IMR-90 (cell line): ENCODE measurements at regions not wholly inside any gene's neighbourhood (a gene's known extent, or its start where the extent isn't known, plus 50 kb on each side); places are given as distances from the start of the nearest gene placed in this dataset.

ENCODE experiments used
- ATAC-seq: fragments of 200-7000 bp; cut with Tn5 transposase; 2 replicates; pipeline ENCODE4 v1.9.1; 2020; ENCODE audit warnings: low read depth, mild to moderate bottlenecking, moderate library complexity
- BruUV-seq: library from RNA; stranded (reverse); fragments of 400-500 nt; replicated peaks from 2 replicates; lab custom pipeline; 2021; lab: Mats Ljungman, UMichigan
- CTCF ChIA-PET: fragments of 300-600 bp; formaldehyde crosslinking; extraction: SDS; loops from one replicate; lab custom pipeline; 2021; ENCODE audit warnings: antibody characterized with exemption; lab: Yijun Ruan, JAX
- POLR2A ChIA-PET: fragments of 300-600 bp; sonication (Branson Sonifier 250); formaldehyde crosslinking; loops from one replicate; lab custom pipeline; 2022; ENCODE audit warnings: antibody characterized with exemption; ENCODE audit not compliant: unreplicated experiment; lab: Charles Lee
- DNase-seq: peaks from one replicate; pipeline ENCODE4 v3.0.0; 2013
- H2AFZ ChIP-seq: replicated peaks from 2 replicates; pipeline ENCODE3; 2013; ENCODE audit warnings: low read length, mild to moderate bottlenecking; ENCODE audit not compliant: poor library complexity
- H2AK5ac ChIP-seq: 2 replicates; pipeline ENCODE4 v1.6.1; 2013; ENCODE audit warnings: low read depth, low read length, inconsistent platforms
- H2AK9ac ChIP-seq: replicated peaks from 2 replicates; pipeline ENCODE3; 2013; ENCODE audit warnings: mild to moderate bottlenecking, low read depth, low read length, moderate library complexity; ENCODE audit not compliant: poor library complexity
- H2BK120ac ChIP-seq: 2 replicates; pipeline ENCODE4 v1.6.1; 2013; ENCODE audit warnings: low read depth, low read length, inconsistent platforms
- H2BK15ac ChIP-seq: 3 replicates; pipeline ENCODE4 v1.6.1; 2013; ENCODE audit warnings: low read depth, low read length, inconsistent platforms
- H2BK20ac ChIP-seq: 2 replicates; pipeline ENCODE4 v1.6.1; 2013; ENCODE audit warnings: low read depth, mild to moderate bottlenecking, inconsistent platforms, low read length, moderate library complexity
- H2BK5ac ChIP-seq: 2 replicates; pipeline ENCODE4 v1.6.1; 2013; ENCODE audit warnings: mild to moderate bottlenecking, low read depth, low read length, inconsistent platforms; ENCODE audit not compliant: poor library complexity, severe bottlenecking
- H3K14ac ChIP-seq: replicated peaks from 2 replicates; pipeline ENCODE4 v1.6.1; 2013; ENCODE audit warnings: low read depth, low read length, inconsistent platforms
- H3K18ac ChIP-seq: 2 replicates; pipeline ENCODE4 v1.6.1; 2013; ENCODE audit warnings: low read depth, low read length, control low read depth
- H3K23ac ChIP-seq: 2 replicates; pipeline ENCODE4 v1.6.1; 2013; ENCODE audit warnings: low read depth, low read length, inconsistent platforms
- H3K27ac ChIP-seq: 2 replicates; pipeline ENCODE4 v1.5.1; 2013; ENCODE audit warnings: mild to moderate bottlenecking, control low read depth, low read length; ENCODE audit not compliant: insufficient read depth
- H3K27me3 ChIP-seq: 2 replicates; pipeline ENCODE4 v1.6.1; 2013; ENCODE audit warnings: low read length; ENCODE audit not compliant: control insufficient read depth, insufficient read depth
- H3K36me3 ChIP-seq: 2 replicates; pipeline ENCODE4 v1.6.1; 2013; ENCODE audit warnings: low read length, mixed read lengths; ENCODE audit not compliant: control insufficient read depth, insufficient read depth
- H3K4ac ChIP-seq: 2 replicates; pipeline ENCODE4 v1.6.1; 2013; ENCODE audit warnings: low read depth, low read length, inconsistent platforms
- H3K4me1 ChIP-seq: 2 replicates; pipeline ENCODE4 v1.6.1; 2013; ENCODE audit warnings: low read length, mixed read lengths; ENCODE audit not compliant: control insufficient read depth, insufficient read depth
- H3K4me2 ChIP-seq: 2 replicates; pipeline ENCODE4 v1.6.1; 2013; ENCODE audit warnings: low read depth, mild to moderate bottlenecking, control low read depth, low read length, moderate library complexity
- H3K4me3 ChIP-seq: 2 replicates; pipeline ENCODE4 v1.5.1; 2013; ENCODE audit warnings: low read depth, mild to moderate bottlenecking, control low read depth, low read length, moderate library complexity; ENCODE audit not compliant: insufficient read depth
- H3K56ac ChIP-seq: 2 replicates; pipeline ENCODE4 v1.6.1; 2013; ENCODE audit warnings: low read length, inconsistent platforms; ENCODE audit not compliant: insufficient read depth; ENCODE audit errors: extremely low read depth
- H3K79me1 ChIP-seq, 2 experiments: 2 replicates each; pipeline ENCODE4 v1.6.1; 2013; ENCODE audit warnings: low read length in 2 of 2, inconsistent platforms in 1 of 2, low read depth in 1 of 2
- H3K9ac ChIP-seq: 2 replicates; pipeline ENCODE4 v1.6.1; 2013; ENCODE audit warnings: low read depth, low read length, control low read depth
- H3K9me1 ChIP-seq: 2 replicates; pipeline ENCODE4 v1.6.1; 2013; ENCODE audit warnings: low read length, inconsistent platforms; ENCODE audit not compliant: insufficient read depth
- H3K9me3 ChIP-seq: 2 replicates; pipeline ENCODE4 v1.6.1; 2013; ENCODE audit warnings: low read length; ENCODE audit not compliant: control insufficient read depth, insufficient read depth
- H4K20me1 ChIP-seq: 2 replicates; pipeline ENCODE4 v1.6.1; 2013; ENCODE audit warnings: low read length, inconsistent platforms; ENCODE audit not compliant: insufficient read depth
- H4K5ac ChIP-seq: 2 replicates; pipeline ENCODE4 v1.6.1; 2013; ENCODE audit warnings: mild to moderate bottlenecking, low read depth, low read length, control low read depth
- H4K8ac ChIP-seq, 2 experiments: 2 replicates each; pipeline ENCODE4 v1.6.1; 2013; ENCODE audit warnings: low read depth in 2 of 2, low read length in 2 of 2, control low read depth in 1 of 2, inconsistent platforms in 1 of 2
- H4K91ac ChIP-seq: 2 replicates; pipeline ENCODE4 v1.6.1; 2013; ENCODE audit warnings: low read depth, low read length, inconsistent platforms; ENCODE audit not compliant: insufficient read depth
- BHLHE40 ChIP-seq: fragments of 150-350 bp; IDR thresholded peaks from 2 replicates; pipeline ENCODE4 v1.6.1; 2016; ENCODE audit warnings: mild to moderate bottlenecking, low read depth, low read length
- CEBPB ChIP-seq: IDR thresholded peaks from 2 replicates; pipeline ENCODE4 v1.6.1; 2012; ENCODE audit warnings: low read depth, low read length, improper control_type of control experiment
- CTCF ChIP-seq: conservative IDR thresholded peaks from 2 replicates; pipeline ENCODE4 v1.5.1; 2012; ENCODE audit warnings: mild to moderate bottlenecking, low read depth, low read length, improper control_type of control experiment
- ELK1 ChIP-seq: fragments of 150-350 bp; IDR thresholded peaks from 2 replicates; pipeline ENCODE4 v1.6.1; 2016; ENCODE audit warnings: low read depth, mild to moderate bottlenecking, low read length, moderate library complexity, borderline replicate concordance
- MAFK ChIP-seq: IDR thresholded peaks from 2 replicates; pipeline ENCODE4 v1.6.1; 2012; ENCODE audit warnings: low read depth, low read length, improper control_type of control experiment
- RCOR1 ChIP-seq: IDR thresholded peaks from 2 replicates; pipeline ENCODE4 v1.6.1; 2012; ENCODE audit warnings: mild to moderate bottlenecking, low read length, improper control_type of control experiment; ENCODE audit not compliant: insufficient replicate concordance
- USF2 ChIP-seq: fragments of 150-350 bp; IDR thresholded peaks from 2 replicates; pipeline ENCODE4 v1.6.1; 2017; ENCODE audit warnings: mild to moderate bottlenecking, antibody characterized with exemption, low read length, low read depth
- WGBS, 2 experiments: methylation state at CpG; one replicate each; pipeline versions ENCODE4 v1.1.5 to v1.1.7; 2013; ENCODE audit warnings: missing lambda C conversion rate in 2 of 2; ENCODE audit not compliant: insufficient read length in 1 of 2; ENCODE audit errors: extremely low coverage in 2 of 2; 5-methylcytosine and 5-hydroxymethylcytosine counted together
- dilution Hi-C: fragments of 300-500 bp; cut with HindIII; formaldehyde crosslinking; loops from one replicate; pipeline ENCODE4 v1.14.3; 2018; ENCODE audit warnings: low sequenced_read_pairs; ENCODE audit not compliant: unreplicated experiment
- in situ Hi-C: fragments of 300-500 bp; cut with MboI; formaldehyde crosslinking; loops from 3 replicates; pipeline ENCODE4 v1.14.3; 2019; ENCODE audit warnings: low sequenced_read_pairs, inconsistent platforms, mixed read lengths
- intact Hi-C: fragments of 100-400 bp; cut with micrococcal nuclease; formaldehyde crosslinking; loops from 2 replicates; pipeline ENCODE4 v1.10.0; 2022

DNA sequence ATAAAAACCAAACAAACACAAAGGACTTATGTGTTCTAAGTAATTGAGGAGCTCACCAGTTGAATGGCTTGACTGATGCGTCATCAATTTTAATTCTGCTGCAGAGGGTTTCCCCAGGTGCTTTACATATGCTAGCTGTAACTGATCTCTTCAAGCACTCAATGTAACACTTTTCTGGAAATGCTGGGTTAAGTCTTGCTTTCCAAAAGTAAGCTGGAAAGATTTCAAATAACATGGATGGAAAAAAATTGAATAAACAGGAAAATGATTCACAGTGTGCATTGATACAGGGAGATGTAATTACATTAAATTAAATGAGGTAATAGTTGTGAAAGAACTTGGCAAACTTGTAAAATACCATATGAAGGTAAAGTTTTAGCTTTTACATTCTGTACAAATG, 186.7 kb upstream of the WDFY3 start:
- no peak overlapping the region for H2AK9ac ChIP-seq
- no peak overlapping the region for H2BK120ac ChIP-seq
- H2BK15ac ChIP-seq = no peak overlapping the region
- H4K20me1 ChIP-seq = no peaks in the 10 kb centered on the region
- no peak for TF ChIP-seq ELK1
- no peak for TF ChIP-seq USF2
- no peak for TF ChIP-seq BHLHE40
- no peak for TF ChIP-seq CEBPB
- no peak for TF ChIP-seq MAFK
- TF ChIP-seq CTCF = no peak
- no peak for TF ChIP-seq RCOR1
- intact Hi-C loops (no loop called here), in situ Hi-C loops (no loop called here), dilution Hi-C loops (no loop called here)
- no peak overlapping the region for H3K9ac ChIP-seq
- H2AFZ ChIP-seq = no peak overlapping the region
- no peak overlapping the region for H3K56ac ChIP-seq
- no peak overlapping the region for H3K23ac ChIP-seq
- H3K4me1 ChIP-seq = no peaks in the 10 kb centered on the region
- ATAC-seq (no peak), DNase-seq (no peak)
- H4K5ac ChIP-seq = no peak overlapping the region
- H3K4ac ChIP-seq = no peak overlapping the region
- ChIA-PET POLR2A (no interaction called here), CTCF (no interaction called here)
- H3K14ac ChIP-seq = no peak overlapping the region
- H3K27me3 ChIP-seq = no peaks in the 10 kb centered on the region
- no peak overlapping the region for H4K91ac ChIP-seq
- H2BK5ac ChIP-seq = no peak overlapping the region
- no peak overlapping the region for H2BK20ac ChIP-seq
- H3K9me1 ChIP-seq = no peaks in the 10 kb centered on the region
- no peaks in the 10 kb centered on the region for H3K9me3 ChIP-seq
- no peak overlapping the region for H3K18ac ChIP-seq
- H2AK5ac ChIP-seq = no peak overlapping the region
- no peak overlapping the region for H3K4me2 ChIP-seq
- H3K36me3 ChIP-seq = no peaks in the 10 kb centered on the region
- H3K27ac ChIP-seq = no peak overlapping the region
- no peak overlapping the region for H4K8ac ChIP-seq
- no CpG with 5 or more reads among the region's 1 CpG for WGBS, 2 experiments
- no peaks in the 10 kb centered on the region for H3K79me1 ChIP-seq
- no TSS peak for BruUV-seq
- no peak overlapping the region for H3K4me3 ChIP-seq
